ENCODE measurements at regions not wholly inside any gene's neighbourhood (a gene's known extent, or its start where the extent isn't known, plus 50 kb on each side); places are given as distances from the start of the nearest gene placed in this dataset.

- TF ChIP-seq NR2F2 (IDR thresholded peaks at IDR 0.05) (no peak), GABPA (IDR thresholded peaks at IDR 0.05 in 1 of 2, conservative IDR thresholded peaks at IDR 0.05 in 1 of 2) (no peak), ATF3 (IDR thresholded peaks at IDR 0.05) (no peak), EGR1 (IDR thresholded peaks at IDR 0.05; ENCODE audit: low read depth in 2 of 2) (no peak), HNF4G (IDR thresholded peaks at IDR 0.05) (no peak)
- TF ChIP-seq, protein P1, sequence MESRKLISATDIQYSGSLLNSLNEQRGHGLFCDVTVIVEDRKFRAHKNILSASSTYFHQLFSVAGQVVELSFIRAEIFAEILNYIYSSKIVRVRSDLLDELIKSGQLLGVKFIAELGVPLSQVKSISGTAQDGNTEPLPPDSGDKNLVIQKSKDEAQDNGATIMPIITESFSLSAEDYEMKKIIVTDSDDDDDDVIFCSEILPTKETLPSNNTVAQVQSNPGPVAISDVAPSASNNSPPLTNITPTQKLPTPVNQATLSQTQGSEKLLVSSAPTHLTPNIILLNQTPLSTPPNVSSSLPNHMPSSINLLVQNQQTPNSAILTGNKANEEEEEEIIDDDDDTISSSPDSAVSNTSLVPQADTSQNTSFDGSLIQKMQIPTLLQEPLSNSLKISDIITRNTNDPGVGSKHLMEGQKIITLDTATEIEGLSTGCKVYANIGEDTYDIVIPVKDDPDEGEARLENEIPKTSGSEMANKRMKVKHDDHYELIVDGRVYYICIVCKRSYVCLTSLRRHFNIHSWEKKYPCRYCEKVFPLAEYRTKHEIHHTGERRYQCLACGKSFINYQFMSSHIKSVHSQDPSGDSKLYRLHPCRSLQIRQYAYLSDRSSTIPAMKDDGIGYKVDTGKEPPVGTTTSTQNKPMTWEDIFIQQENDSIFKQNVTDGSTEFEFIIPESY (IDR thresholded peaks at IDR 0.05) = no peak
- TF ChIP-seq, protein P2, sequence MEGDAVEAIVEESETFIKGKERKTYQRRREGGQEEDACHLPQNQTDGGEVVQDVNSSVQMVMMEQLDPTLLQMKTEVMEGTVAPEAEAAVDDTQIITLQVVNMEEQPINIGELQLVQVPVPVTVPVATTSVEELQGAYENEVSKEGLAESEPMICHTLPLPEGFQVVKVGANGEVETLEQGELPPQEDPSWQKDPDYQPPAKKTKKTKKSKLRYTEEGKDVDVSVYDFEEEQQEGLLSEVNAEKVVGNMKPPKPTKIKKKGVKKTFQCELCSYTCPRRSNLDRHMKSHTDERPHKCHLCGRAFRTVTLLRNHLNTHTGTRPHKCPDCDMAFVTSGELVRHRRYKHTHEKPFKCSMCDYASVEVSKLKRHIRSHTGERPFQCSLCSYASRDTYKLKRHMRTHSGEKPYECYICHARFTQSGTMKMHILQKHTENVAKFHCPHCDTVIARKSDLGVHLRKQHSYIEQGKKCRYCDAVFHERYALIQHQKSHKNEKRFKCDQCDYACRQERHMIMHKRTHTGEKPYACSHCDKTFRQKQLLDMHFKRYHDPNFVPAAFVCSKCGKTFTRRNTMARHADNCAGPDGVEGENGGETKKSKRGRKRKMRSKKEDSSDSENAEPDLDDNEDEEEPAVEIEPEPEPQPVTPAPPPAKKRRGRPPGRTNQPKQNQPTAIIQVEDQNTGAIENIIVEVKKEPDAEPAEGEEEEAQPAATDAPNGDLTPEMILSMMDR (IDR thresholded peaks at IDR 0.05; ENCODE audit: low read depth, low read length, missing input control) = no peak
- TF ChIP-seq, protein P3, sequence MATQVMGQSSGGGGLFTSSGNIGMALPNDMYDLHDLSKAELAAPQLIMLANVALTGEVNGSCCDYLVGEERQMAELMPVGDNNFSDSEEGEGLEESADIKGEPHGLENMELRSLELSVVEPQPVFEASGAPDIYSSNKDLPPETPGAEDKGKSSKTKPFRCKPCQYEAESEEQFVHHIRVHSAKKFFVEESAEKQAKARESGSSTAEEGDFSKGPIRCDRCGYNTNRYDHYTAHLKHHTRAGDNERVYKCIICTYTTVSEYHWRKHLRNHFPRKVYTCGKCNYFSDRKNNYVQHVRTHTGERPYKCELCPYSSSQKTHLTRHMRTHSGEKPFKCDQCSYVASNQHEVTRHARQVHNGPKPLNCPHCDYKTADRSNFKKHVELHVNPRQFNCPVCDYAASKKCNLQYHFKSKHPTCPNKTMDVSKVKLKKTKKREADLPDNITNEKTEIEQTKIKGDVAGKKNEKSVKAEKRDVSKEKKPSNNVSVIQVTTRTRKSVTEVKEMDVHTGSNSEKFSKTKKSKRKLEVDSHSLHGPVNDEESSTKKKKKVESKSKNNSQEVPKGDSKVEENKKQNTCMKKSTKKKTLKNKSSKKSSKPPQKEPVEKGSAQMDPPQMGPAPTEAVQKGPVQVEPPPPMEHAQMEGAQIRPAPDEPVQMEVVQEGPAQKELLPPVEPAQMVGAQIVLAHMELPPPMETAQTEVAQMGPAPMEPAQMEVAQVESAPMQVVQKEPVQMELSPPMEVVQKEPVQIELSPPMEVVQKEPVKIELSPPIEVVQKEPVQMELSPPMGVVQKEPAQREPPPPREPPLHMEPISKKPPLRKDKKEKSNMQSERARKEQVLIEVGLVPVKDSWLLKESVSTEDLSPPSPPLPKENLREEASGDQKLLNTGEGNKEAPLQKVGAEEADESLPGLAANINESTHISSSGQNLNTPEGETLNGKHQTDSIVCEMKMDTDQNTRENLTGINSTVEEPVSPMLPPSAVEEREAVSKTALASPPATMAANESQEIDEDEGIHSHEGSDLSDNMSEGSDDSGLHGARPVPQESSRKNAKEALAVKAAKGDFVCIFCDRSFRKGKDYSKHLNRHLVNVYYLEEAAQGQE (IDR thresholded peaks at IDR 0.05) = no peak
- H3K4me3 ChIP-seq (ENCODE audit: low read depth in 1 of 3, low read length in 3 of 3) = no peak overlapping the region
- WGBS = 62% methylated on average over 4 of the region's 4 CpGs
- no peaks in the 10 kb centered on the region for H3K36me3 ChIP-seq (ENCODE audit: control insufficient read depth in 4 of 4, insufficient read depth in 3 of 4, low read depth in 1 of 4, low read length in 3 of 4)
- H3K27ac ChIP-seq (ENCODE audit: low read depth in 1 of 2, low read length in 2 of 2) = no peak overlapping the region
- no peaks in the 10 kb centered on the region for H3K9me3 ChIP-seq (ENCODE audit: control insufficient read depth in 4 of 4, low read length in 3 of 4)
- DNase-seq (ENCODE audit: low spot score) = no peak
- no peaks in the 10 kb centered on the region for H3K4me1 ChIP-seq (ENCODE audit: control insufficient read depth in 4 of 4, insufficient read depth in 4 of 4, low read length in 3 of 4)
- no peaks in the 10 kb centered on the region for H3K27me3 ChIP-seq (ENCODE audit: control insufficient read depth in 4 of 4, insufficient read depth in 4 of 4, low read length in 3 of 4)
- no peak overlapping the region for H3K9ac ChIP-seq (ENCODE audit: low read depth in 1 of 2, low read length in 2 of 2)
Measured at GRCh38 chr3:178895178-178895789, 176.3 kb downstream of the ZMAT3 start.

All from liver (tissue), 8 donors.